Umbilical cord (tissue), 1 donor: ENCODE measurements at regions not wholly inside any gene's neighbourhood (a gene's known extent, or its start where the extent isn't known, plus 50 kb on each side); places are given as distances from the start of the nearest gene placed in this dataset.
"Not testable (repeated sequence)": the region's sequence is repeated elsewhere in the genome, so short reads cannot be mapped to it uniquely, and the experiment has no call there.

Source experiments
- DNase-seq: peaks from one replicate; pipeline ENCODE4 v3.0.0-alpha.2; 2015; ENCODE audit warnings: low spot score

GRCh38 chr7:16266877-16267276, 154.5 kb downstream of the CRPPA start:
- DNase-seq = no peak

- DNase-seq = not testable (repeated sequence)
These were observed 154.9 kb downstream of the CRPPA start for GRCh38 chr7:16266470-16266869.

GRCh38 chr7:16265863-16266458, 155.4 kb downstream of the CRPPA start:
- no peak for DNase-seq

GRCh38 chr7:16264823-16265804, 156.2 kb downstream of the CRPPA start:
- no peak for DNase-seq

GRCh38 chr7:16264036-16264819, 157.1 kb downstream of the CRPPA start:
- DNase-seq = no peak

GRCh38 chr7:16263377-16263776, 158.0 kb downstream of the CRPPA start:
- DNase-seq = not testable (repeated sequence)

GRCh38 chr7:16261654-16262053, 159.7 kb downstream of the CRPPA start:
- no peak for DNase-seq

GRCh38 chr7:16261100-16261499, 160.2 kb downstream of the CRPPA start:
- no peak for DNase-seq

- peak; percentile 77 for DNase-seq
These were observed 161.1 kb downstream of the CRPPA start for GRCh38 chr7:16260236-16260728.

- DNase-seq = not testable (repeated sequence)
These were observed 164.9 kb downstream of the CRPPA start for GRCh38 chr7:16256419-16256818.

- not testable (repeated sequence) for DNase-seq
These were observed 165.4 kb downstream of the CRPPA start for GRCh38 chr7:16255952-16256351.

GRCh38 chr7:16250655-16251054, 170.7 kb downstream of the CRPPA start:
- DNase-seq = not testable (repeated sequence)

GRCh38 chr7:16249204-16249603, 172.1 kb downstream of the CRPPA start:
- DNase-seq = not testable (repeated sequence)

- DNase-seq = not testable (repeated sequence)
These were observed 172.8 kb downstream of the CRPPA start for GRCh38 chr7:16248556-16248955.

GRCh38 chr7:16244469-16244868, 176.9 kb downstream of the CRPPA start:
- no peak for DNase-seq

GRCh38 chr7:16242920-16243319, 178.4 kb downstream of the CRPPA start:
- DNase-seq = no peak

- DNase-seq = no peak
These were observed 180.3 kb downstream of the CRPPA start for GRCh38 chr7:16241017-16241416.

- DNase-seq = no peak
These were observed 185.0 kb downstream of the CRPPA start for GRCh38 chr7:16236381-16236780.

- peak; percentile 65 for DNase-seq
These were observed 185.9 kb downstream of the CRPPA start for GRCh38 chr7:16235147-16236114.

GRCh38 chr7:16234493-16235146, 186.7 kb downstream of the CRPPA start:
- DNase-seq = peak; percentile 14
